HG03571 (cell line): ENCODE measurements at regions not wholly inside any gene's neighbourhood (a gene's known extent, or its start where the extent isn't known, plus 50 kb on each side); places are given as distances from the start of the nearest gene placed in this dataset.

Experiments used
- ATAC-seq: cut with Tn5 transposase; IDR thresholded peaks from one replicate; pipeline ENCODE4 v1.9.1; 2021; ENCODE audit not compliant: unreplicated experiment

DNA sequence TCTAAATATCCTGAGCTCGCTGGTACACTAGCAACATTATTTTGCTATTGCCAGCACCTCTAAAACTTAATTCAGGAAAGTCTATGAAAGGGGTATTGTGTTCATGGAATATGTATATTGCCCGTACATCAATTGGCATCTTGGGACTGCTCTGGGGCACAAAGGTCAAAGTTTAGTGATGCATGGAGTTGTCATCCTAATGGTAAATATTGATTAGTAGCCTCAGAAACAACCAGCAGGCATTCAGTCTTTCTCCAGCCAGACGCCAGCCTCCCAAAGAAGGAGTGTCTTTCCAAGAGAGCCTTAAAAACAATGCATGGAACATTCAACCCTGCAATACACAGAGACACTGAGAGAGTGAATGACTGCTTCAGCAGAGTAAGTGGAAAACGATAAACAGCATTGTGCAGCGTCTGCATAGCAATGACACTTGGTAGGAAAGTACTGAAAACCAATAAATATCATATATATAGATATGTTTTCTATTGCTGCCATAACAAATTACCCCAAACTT is 377.3 kb downstream of the SHQ1 start:
- no peak for ATAC-seq

DNA sequence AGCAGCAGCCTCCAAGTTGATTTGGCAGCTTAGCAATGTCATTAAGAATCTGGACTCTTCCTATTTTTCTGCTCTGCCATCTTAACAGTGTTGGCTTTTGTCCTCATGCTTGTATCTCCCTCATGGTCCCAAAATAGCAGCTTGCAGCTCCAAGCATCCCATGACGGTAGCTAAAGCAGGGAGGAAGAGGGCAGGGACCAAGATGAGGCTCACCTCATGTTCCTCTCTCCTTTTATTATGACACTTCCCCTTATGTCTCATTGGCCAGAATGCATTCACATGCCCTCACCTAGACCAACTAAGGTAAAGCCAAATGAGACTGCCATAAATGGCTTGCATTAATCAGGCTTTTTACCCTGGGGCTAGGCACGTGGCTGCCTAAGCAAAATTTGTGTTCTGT is 382.4 kb downstream of the SHQ1 start:
- ATAC-seq, result no peak

DNA sequence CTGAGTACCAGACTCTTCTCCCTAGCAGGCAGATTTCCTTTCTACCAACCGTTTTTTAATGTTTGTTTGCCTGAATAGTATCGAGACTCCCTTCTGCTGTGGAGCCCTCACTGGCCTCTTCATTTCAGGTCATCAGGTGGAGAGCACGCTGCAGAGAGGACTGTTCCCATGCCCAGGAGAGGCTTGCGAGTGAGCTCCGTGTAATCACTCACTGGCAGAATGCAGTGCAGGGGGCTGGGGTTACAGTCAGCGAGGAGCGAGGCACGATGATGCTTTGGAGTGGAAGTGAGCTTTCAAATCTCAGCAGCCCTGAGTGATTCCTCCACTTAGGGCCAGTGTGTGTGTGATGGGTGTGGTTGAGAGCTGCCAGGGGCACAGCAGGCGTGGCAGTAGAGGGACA is 385.2 kb downstream of the SHQ1 start:
- ATAC-seq, result no peak

DNA sequence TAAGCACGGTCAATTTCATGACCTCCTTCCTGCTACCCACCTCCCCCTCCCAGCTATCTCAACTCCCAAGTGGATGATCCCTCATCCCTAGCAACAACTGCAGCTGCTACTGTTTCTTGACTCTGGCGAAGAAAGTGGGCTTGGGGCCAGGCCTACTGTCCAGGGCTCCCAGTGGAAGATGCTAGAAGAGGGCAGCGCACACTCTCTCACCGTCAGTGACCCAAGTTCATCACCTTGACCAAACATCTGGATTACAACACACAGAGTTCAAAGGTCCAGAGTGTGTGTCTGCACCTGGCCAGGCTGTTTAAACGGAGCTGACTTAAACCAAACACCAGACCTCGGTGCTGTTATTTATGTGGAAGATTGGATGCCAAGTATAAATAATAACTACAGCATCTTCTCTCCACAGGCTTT is 385.6 kb downstream of the SHQ1 start:
- no peak for ATAC-seq

GRCh38 chr3:72461787-72462186 is 386.5 kb downstream of the SHQ1 start:
- no peak for ATAC-seq

DNA sequence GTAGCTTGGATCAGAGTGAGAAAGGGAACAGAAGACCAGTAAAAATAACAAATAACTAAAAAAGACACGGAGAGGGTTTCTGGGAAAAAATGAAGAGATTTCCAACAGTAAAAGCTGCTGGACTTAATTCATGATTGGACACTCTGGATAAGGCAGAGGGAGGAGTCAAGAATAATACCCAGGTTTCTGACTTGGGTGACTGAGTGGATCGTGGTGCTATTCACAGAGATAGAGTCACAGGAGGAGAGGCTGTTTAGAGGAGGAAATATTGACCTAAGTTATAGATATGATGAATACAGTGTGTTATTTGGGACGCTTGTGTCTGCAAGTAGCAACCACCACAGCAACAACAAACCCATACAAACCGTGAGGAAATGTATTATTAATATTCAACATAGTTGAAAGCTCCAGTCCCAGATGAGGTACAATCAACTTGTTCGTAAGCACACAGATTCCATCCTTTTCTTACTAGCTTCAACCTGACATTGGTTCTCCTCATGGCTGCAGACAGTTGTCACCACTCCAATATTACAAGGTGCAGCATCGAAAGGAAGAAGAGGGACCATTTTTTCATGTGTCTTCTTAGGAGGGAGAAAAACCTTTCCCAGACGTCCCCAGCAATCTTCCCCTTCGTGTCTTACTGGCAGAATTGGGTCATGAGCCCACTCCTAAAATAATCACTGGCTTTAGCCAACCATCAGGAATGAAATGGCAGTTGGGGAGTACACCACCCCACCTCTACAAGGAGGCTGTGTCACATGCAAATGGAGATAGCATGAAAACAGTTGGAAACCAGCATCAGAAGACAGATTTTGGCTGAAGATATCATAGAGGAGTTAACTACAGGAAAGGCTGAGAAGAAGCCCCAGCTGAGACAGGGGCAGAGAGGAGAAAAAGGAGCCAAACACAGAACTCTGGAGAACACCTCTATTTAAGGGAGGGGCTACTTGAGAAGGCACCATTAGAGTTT is 387.8 kb downstream of the SHQ1 start:
- no peak for ATAC-seq

DNA sequence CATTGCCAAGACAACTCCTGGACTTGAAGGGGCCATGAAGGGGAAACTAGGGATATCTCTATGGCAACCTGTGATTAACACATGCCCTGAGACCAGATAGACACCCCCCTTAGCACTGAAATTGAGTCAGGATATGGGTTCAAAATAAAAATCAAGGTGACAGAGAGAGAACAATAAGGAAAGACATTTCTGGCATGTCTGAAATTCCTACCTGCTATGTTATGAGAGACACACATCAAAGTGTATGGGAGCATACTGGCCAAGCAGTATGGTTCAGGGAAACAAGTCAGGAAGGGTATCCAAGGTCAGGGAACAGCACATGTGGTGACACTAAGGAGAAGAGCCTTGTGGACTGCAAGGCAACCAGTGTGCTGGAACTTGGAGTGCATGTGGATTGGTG is 388.7 kb downstream of the SHQ1 start:
- ATAC-seq, result no peak

GRCh38 chr3:72458375-72458774 is 389.9 kb downstream of the SHQ1 start:
- no peak for ATAC-seq

GRCh38 chr3:72454441-72454840 is 393.8 kb downstream of the SHQ1 start:
- ATAC-seq, result no peak

- ATAC-seq, result no peak
Measured at GRCh38 chr3:72453706-72454105, 394.5 kb downstream of the SHQ1 start.

DNA sequence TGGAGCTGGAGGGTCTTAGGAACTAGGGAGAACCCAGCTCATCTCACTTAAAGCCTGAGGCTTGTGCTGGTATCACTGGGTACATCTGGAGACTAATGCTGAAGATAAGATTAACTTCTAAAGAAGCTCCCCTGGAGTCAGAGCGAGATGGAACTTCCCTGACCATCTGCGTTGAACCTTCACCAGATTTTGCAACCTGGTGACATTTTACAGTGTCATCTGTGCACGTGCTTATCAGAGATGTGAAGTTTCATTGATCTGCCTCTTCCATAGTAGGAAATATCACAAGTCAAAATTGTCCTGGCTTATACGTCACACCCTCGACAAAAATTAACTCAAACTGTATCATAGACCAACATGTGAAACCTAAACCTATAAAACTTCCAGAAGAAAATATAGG is 395.5 kb downstream of the SHQ1 start:
- no peak for ATAC-seq

DNA sequence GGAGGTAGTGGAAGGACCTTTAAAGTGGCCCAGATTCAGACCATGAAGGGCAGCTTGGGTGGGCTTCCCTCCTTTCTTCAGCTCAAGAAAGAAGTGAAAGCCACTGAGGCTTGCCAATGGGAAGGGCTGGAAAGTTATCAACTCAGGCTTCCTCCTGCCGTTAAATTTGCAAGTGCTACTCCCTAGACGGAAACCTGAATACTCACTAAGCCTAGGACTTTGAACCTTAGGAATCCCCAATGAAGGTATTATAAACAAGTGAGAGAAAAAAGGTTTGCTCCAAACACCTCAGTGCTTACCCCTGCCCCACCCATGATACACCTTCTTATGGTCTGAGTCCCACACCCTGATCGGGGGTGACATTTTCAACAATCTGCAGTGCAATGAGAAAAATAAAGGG is 396.4 kb downstream of the SHQ1 start:
- ATAC-seq, result no peak

DNA sequence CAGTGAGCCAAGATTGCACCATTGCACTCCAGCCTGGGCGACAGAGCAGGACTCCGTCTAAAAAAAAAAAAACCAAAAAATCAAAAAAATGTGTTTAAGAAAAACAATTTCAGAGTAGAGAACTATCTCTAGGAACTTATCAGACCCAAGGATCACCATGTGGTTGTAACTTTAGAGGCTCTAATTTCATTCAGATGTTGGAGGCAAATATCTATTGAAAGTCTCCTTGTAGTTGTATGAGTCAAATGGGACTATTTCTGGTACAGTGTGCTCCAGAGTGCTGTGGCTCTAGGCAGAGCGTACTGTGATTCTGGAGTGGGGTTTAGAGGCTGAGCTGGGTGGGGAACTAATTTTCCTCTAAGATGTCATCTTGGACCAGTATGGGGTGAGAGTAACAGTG is 398.7 kb downstream of the SHQ1 start:
- no peak for ATAC-seq

GRCh38 chr3:72448858-72449257 is 399.4 kb downstream of the SHQ1 start:
- ATAC-seq, result no peak

DNA sequence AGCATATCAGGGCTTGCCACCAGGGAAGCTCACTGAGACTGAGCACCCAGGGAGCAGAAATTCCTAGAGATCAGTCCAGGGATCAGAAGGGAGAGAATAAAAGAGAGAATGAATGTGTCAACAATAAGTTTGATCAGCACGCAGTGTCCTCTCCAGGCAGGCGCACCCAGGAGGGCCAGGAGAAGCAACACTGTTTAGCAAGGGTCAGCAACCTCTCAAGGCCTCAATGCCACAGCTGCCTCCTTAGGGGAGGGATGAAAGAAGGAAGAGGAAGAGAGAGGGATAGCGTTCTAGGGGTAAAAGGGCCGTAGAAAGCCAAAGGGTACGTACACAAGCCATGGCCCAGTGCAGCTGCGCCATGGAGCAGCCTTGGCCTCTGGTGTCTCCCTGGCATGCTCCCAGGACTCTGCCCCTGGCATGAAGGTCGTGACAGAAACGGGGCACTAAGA is 399.8 kb downstream of the SHQ1 start:
- no peak for ATAC-seq

GRCh38 chr3:72447059-72447946 is 400.9 kb downstream of the SHQ1 start:
- peak; percentile 86 for ATAC-seq

DNA sequence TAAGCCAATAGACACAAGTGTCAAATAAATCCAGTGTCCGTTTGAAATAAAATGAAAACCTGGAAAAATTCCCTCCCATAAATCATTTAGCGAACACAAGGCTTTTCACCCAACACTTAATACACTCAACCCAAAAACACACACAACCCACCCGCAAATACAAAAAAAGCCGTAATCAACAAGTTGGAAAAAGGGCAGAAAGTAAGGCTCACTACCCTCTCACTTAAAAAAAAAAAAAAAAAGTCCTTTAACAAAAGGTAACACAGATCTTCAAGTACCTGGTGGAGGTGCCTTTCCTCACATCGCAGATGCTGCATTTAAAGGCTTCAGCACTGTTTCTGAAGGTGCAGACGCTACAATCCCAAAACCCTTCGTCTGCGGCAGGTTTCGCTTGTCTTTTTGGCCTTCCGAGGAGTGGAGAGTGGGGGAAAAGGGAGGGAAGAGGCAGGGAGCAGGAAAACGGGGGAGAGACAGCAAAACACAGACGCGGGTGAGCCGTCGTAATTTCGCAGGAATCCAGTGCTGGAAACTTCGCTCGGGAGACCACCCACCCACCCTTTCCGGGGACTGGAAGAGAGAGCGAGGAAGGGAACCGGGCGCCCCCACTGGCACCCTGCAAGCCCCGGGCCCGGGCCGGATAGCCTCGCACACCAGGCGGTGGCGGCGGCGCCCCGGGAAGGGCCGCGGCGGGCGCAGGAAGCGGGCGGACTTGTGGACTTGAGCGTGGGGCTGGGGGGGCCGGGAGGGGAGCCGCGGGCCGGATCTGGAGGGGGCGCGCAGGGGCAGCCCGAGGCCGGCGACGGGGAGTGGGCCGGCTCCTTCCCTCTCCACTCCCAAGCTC is 401.8 kb downstream of the SHQ1 start, which contains the start of gene RYBP:
Gene RYBP, minus strand, starts transcription at position 404 of the 841 bp plus-strand sequence.
- ATAC-seq, result peak; percentile 34

DNA sequence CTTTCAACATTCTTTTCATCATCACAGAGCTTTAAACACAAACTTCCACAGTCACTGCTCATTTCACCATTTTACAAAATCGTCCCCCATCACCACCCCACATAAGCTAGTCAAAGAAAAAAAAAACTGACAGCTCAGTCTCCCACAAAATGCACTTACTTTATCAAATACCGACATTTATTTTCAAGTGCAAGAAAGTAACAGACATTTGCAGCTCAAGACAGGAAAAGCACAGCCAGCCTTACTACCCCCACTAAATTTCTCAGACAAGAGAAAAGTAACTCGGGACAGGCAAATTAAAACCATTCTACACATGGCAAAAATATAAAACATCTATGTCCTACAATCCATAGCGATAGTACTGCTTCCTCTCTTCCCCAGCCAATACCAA is 402.4 kb downstream of the SHQ1 start:
- ATAC-seq, result no peak

DNA sequence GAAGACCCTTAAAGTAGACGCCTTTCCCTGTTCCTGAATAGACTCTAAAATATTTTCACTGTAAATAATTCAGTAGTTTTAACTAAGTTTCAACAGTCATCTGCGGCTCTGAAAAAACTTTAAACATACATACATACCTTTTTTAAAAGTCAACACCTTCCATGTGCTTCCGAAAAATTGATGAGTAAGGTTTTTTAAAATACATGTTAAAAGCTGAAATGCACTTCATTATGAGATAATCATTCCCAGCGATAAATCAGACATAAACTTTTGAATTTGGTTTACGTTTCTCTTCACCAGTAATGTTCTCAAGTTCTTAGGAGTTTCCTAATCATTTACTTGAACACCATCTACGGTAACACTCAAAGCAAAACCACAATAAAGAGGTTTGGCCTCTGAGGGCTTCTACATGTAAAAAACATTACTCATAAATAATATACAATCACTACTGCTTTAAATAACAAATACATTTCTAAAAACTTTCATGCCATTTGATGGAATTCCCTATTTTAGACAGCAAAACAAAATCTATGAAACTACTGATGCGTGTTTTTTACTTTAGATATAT is 403.5 kb downstream of the SHQ1 start:
- no peak for ATAC-seq

DNA sequence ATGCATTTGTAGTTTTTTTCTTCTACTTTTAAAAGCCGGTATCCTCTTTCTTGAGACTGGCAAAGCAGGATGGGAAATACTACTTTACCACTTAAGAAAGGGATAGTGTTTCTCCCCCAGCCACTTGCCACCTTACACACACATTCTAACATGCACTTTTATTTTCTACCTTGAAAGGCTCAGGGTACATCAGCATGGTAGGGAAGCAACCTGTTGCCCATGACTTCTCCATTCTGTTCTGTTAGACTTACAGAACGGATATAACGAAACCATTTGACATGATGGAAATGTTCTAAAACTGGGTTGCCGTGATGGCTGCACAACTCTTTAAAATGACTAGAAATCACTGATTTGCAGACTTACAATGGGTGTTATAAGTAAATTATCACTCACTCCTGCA is 405.5 kb downstream of the SHQ1 start:
- ATAC-seq, result no peak
